HCT116 (cell line): ENCODE measurements at regions not wholly inside any gene's neighbourhood (a gene's known extent, or its start where the extent isn't known, plus 50 kb on each side); places are given as distances from the start of the nearest gene placed in this dataset.

Experiments
- ATAC-seq: fragments of 200-7000 bp; cut with Tn5 transposase; 2 replicates; pipeline ENCODE4 v1.9.1; 2020; ENCODE audit warnings: mild to moderate bottlenecking, moderate library complexity
- BruUV-seq: library from RNA; stranded (reverse); fragments of 400-500 nt; replicated peaks from 2 replicates; lab custom pipeline; 2021; lab: Mats Ljungman, UMichigan
- CTCF ChIA-PET: fragments of 300-600 bp; sonication (Branson Sonifier 250); formaldehyde crosslinking; loops from one replicate; lab custom pipeline; 2021; ENCODE audit warnings: antibody characterized with exemption; lab: Charles Lee
- POLR2A ChIA-PET: fragments of 300-600, 350-600 bp; sonication (Branson Sonifier 250); formaldehyde crosslinking; loops from one replicate; lab custom pipeline; 2021; ENCODE audit warnings: antibody characterized with exemption; lab: Charles Lee
- RAD21 ChIA-PET, 2 experiments: fragments of 300-600 bp; sonication (Branson Sonifier 250); formaldehyde crosslinking; loops; one replicate each; lab custom pipeline; 2023; ENCODE audit warnings: low total read pairs in 2 of 2; ENCODE audit not compliant: uncharacterized antibody in 2 of 2, unreplicated experiment in 2 of 2, low non-redundant PET in 1 of 2; lab: Charles Lee
- DNase-seq: peaks from one replicate; pipeline ENCODE4 v3.0.0-alpha.2; 2010; ENCODE audit warnings: low read depth, low spot score
- H2AFZ ChIP-seq: fragments of 200-600 bp; shearing (Covaris generic), sonication (generic); 2 replicates; pipeline ENCODE4 v1.6.1; 2017; ENCODE audit warnings: low read depth, mixed run types, mixed read lengths, antibody characterized with exemption, low read length; ENCODE audit not compliant: poor library complexity, severe bottlenecking
- H3K27ac ChIP-seq: 2 replicates; pipeline ENCODE4 v1.5.1; 2012; ENCODE audit warnings: low read depth, low read length
- H3K27me3 ChIP-seq: fragments of 200-600 bp; sonication (generic); 2 replicates; pipeline ENCODE4 v1.6.1; 2016; ENCODE audit warnings: mixed run types, low read length, mixed read lengths; ENCODE audit not compliant: insufficient read depth
- H3K36me3 ChIP-seq, 2 experiments: fragments of 200-500 bp in 1 of 2; fragments of 200-600 bp in 1 of 2; sonication (Bioruptor generic) in 1 of 2; sonication (generic) in 1 of 2; 2 replicates each; pipeline versions ENCODE4 v1.5.1 to v1.6.1; 2014 to 2016; ENCODE audit warnings: low read length in 2 of 2, inconsistent platforms in 1 of 2, mixed read lengths in 1 of 2, mixed run types in 1 of 2; ENCODE audit not compliant: insufficient read depth in 2 of 2, control insufficient read depth in 1 of 2
- H3K4me1 ChIP-seq, 2 experiments: fragments of 200-600 bp in 1 of 2; sonication (generic) in 1 of 2; 2 replicates each; pipeline versions ENCODE4 v1.5.1 to v1.6.1; 2012 to 2017; ENCODE audit warnings: low read length in 2 of 2, inconsistent platforms in 1 of 2, mild to moderate bottlenecking in 1 of 2, mixed read lengths in 1 of 2, mixed run types in 1 of 2, moderate library complexity in 1 of 2; ENCODE audit not compliant: insufficient read depth in 2 of 2, control insufficient read depth in 1 of 2
- H3K4me2 ChIP-seq: fragments of 200-600 bp; sonication (generic); 2 replicates; pipeline ENCODE4 v1.6.1; 2017; ENCODE audit warnings: mixed run types, low read length, mixed read lengths
- H3K4me3 ChIP-seq, 2 experiments: fragments of 200-600 bp in 1 of 2; sonication (generic) in 1 of 2; replicated peaks in 1 of 2; 2 replicates each; pipeline ENCODE4 v1.5.1; 2011 to 2016; ENCODE audit warnings: low read length in 2 of 2, control low read depth in 1 of 2, low read depth in 1 of 2, mild to moderate bottlenecking in 1 of 2, mixed read lengths in 1 of 2, mixed run types in 1 of 2
- H3K79me2 ChIP-seq: fragments of 200-600 bp; sonication (generic); 2 replicates; pipeline ENCODE4 v1.6.1; 2017; ENCODE audit warnings: mild to moderate bottlenecking, mixed run types, low read length, moderate library complexity, mixed read lengths; ENCODE audit not compliant: insufficient read depth
- H3K9ac ChIP-seq: fragments of 200-600 bp; sonication (generic); 2 replicates; pipeline ENCODE4 v1.6.1; 2016; ENCODE audit warnings: low read length, mixed read lengths
- H3K9me2 ChIP-seq: fragments of 200-600 bp; sonication (generic), shearing (Covaris generic); 2 replicates; pipeline ENCODE4 v1.6.1; 2017; ENCODE audit warnings: mixed run types, mild to moderate bottlenecking, moderate library complexity; ENCODE audit not compliant: insufficient read depth
- H3K9me3 ChIP-seq, 2 experiments: fragments of 200-500 bp in 1 of 2; fragments of 200-600 bp in 1 of 2; sonication (Bioruptor generic) in 1 of 2; sonication (generic) in 1 of 2; 2 replicates each; pipeline ENCODE4 v1.6.1; 2014 to 2017; ENCODE audit warnings: low read length in 2 of 2, mixed read lengths in 2 of 2, inconsistent platforms in 1 of 2, low read depth in 1 of 2, mild to moderate bottlenecking in 1 of 2, mixed run types in 1 of 2, moderate library complexity in 1 of 2; ENCODE audit not compliant: control insufficient read depth in 1 of 2, insufficient read depth in 1 of 2
- H4K20me1 ChIP-seq: fragments of 200-600 bp; sonication (generic), shearing (Covaris generic); 2 replicates; pipeline ENCODE4 v1.6.1; 2017; ENCODE audit warnings: mixed run types, mild to moderate bottlenecking, moderate library complexity; ENCODE audit not compliant: insufficient read depth
- CBX3 ChIP-seq: IDR thresholded peaks from 2 replicates; pipeline ENCODE4 v1.6.1; 2012; ENCODE audit warnings: low read depth
- CEBPB ChIP-seq: IDR thresholded peaks from 2 replicates; pipeline ENCODE4 v1.6.1; 2012; ENCODE audit warnings: low read depth
- CTCF ChIP-seq, 3 experiments: fragments of 200-600 bp in 1 of 3; sonication (generic) in 1 of 3; IDR thresholded peaks in 2 of 3; conservative IDR thresholded peaks in 1 of 3; 2 replicates each; pipeline ENCODE4 v1.5.1; 2012 to 2017; ENCODE audit warnings: low read depth in 2 of 3, low read length in 2 of 3, antibody characterized with exemption in 1 of 3, borderline replicate concordance in 1 of 3, control low read depth in 1 of 3, mild to moderate bottlenecking in 1 of 3, mixed read lengths in 1 of 3, mixed run types in 1 of 3, moderate library complexity in 1 of 3; ENCODE audit not compliant: insufficient read depth in 1 of 3
- EGR1 ChIP-seq: IDR thresholded peaks from 2 replicates; pipeline ENCODE4 v1.6.1; 2012; ENCODE audit warnings: low read depth
- ELF1 ChIP-seq: IDR thresholded peaks from 2 replicates; pipeline ENCODE4 v1.6.1; 2012; ENCODE audit warnings: low read depth, borderline replicate concordance
- EZH2 ChIP-seq: fragments of 200-600 bp; sonication (generic); IDR thresholded peaks from 2 replicates; pipeline ENCODE4 v1.6.1; 2017; ENCODE audit warnings: antibody characterized with exemption, mixed run types
- JUND ChIP-seq: IDR thresholded peaks from 2 replicates; pipeline ENCODE4 v1.6.1; 2012
- RAD21 ChIP-seq: IDR thresholded peaks from 2 replicates; pipeline ENCODE4 v1.6.1; 2012; ENCODE audit warnings: low read depth, mild to moderate bottlenecking
- SIN3A ChIP-seq: IDR thresholded peaks from 2 replicates; pipeline ENCODE4 v1.6.1; 2012; ENCODE audit warnings: low read depth
- SRF ChIP-seq: IDR thresholded peaks from 2 replicates; pipeline ENCODE4 v1.6.1; 2012; ENCODE audit warnings: low read depth
- TCF7L2 ChIP-seq: IDR thresholded peaks from 2 replicates; pipeline ENCODE4 v1.7.0; 2011; ENCODE audit warnings: borderline replicate concordance, inconsistent platforms; ENCODE audit not compliant: insufficient read depth, insufficient read length; ENCODE audit errors: extremely low read depth
- YY1 ChIP-seq: IDR thresholded peaks from 2 replicates; pipeline ENCODE4 v1.6.1; 2011; ENCODE audit warnings: low read length, low read depth, moderate library complexity, mild to moderate bottlenecking; ENCODE audit not compliant: insufficient replicate concordance; ENCODE audit errors: extremely low read depth
- intact Hi-C: fragments of 100-400 bp; cut with micrococcal nuclease; formaldehyde crosslinking; loops from 2 replicates; pipeline ENCODE4 v1.10.0; 2022
- TF ChIP-seq, protein P1 (sequence below): IDR thresholded peaks from 2 replicates; pipeline ENCODE4 v1.6.1; 2012
- TF ChIP-seq, protein P2 (sequence below): IDR thresholded peaks from 2 replicates; pipeline ENCODE4 v1.6.1; 2012; ENCODE audit warnings: low read depth

DNA sequence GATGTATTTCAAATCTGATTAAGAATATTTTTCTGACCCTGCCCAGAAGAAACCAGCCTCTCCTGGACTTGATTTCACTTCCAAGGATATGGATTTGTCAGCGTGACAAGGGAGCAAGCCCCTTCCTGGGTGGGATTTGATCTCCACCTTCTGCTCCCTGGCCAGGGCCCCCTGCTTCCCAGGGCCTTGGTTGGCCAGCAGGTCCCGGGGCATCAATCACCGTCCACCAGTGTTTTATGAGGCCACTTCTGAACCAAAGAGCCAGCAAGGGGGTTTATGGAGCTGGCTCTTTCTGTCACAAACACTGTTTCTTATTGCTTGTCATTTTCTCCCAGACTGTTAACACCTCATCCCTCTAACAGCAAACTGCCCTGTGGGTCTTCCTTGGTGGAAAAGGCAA lies 320.5 kb upstream of the SKOR2 start:
- no peak overlapping the region for H3K4me3 ChIP-seq
- CTCF ChIA-PET, result no interaction called here
- no peaks in the 10 kb centered on the region for H4K20me1 ChIP-seq
- DNase-seq, result no peak
- ATAC-seq, result no peak
- TF ChIP-seq SIN3A (no peak), SRF (no peak), CBX3 (no peak), RAD21 (no peak), CTCF (IDR thresholded peaks at IDR 0.05 in 2 of 3, conservative IDR thresholded peaks at IDR 0.05 in 1 of 3; ENCODE audit: borderline replicate concordance in 1 of 3, insufficient read depth in 1 of 3, low read depth in 2 of 3, low read length in 2 of 3) (no peak), ELF1 (no peak), EZH2 (no peak), EGR1 (no peak)
- TF ChIP-seq, protein P1, sequence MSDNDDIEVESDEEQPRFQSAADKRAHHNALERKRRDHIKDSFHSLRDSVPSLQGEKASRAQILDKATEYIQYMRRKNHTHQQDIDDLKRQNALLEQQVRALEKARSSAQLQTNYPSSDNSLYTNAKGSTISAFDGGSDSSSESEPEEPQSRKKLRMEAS, result no peak
- POLR2A ChIA-PET, result no interaction called here
- RAD21 ChIA-PET, result interaction anchor here in 1 of 2 experiments (0.6 kb wide), 1 partner anchor 26 kb away, joined by 3 read pairs; no protein-coding TSS in a partner anchor
- BruUV-seq, result no TSS peak
- no peak overlapping the region for H2AFZ ChIP-seq
- H3K27me3 ChIP-seq, result peaks cover 56% of the 10 kb centered on the region
- no peak overlapping the region for H3K27ac ChIP-seq
- H3K4me1 ChIP-seq, result no peaks in the 10 kb centered on the region
- H3K4me2 ChIP-seq, result no peak overlapping the region
- H3K9ac ChIP-seq, result no peak overlapping the region
- H3K79me2 ChIP-seq, result no peaks in the 10 kb centered on the region
- intact Hi-C loops, result no loop called here
- no peaks in the 10 kb centered on the region for H3K9me3 ChIP-seq
- no peaks in the 10 kb centered on the region for H3K9me2 ChIP-seq
- H3K36me3 ChIP-seq, result no peaks in the 10 kb centered on the region

- DNase-seq (no peak), ATAC-seq (no peak)
- H3K9ac ChIP-seq, result no peak overlapping the region
- no TSS peak for BruUV-seq
- intact Hi-C loops, result no loop called here
- ChIA-PET RAD21 (no interaction called here), POLR2A (no interaction called here), CTCF (no interaction called here)
- H3K79me2 ChIP-seq, result no peaks in the 10 kb centered on the region
- no peak overlapping the region for H3K4me3 ChIP-seq
- H2AFZ ChIP-seq, result no peak overlapping the region
- peaks cover 46% of the 10 kb centered on the region for H3K27me3 ChIP-seq
- no peaks in the 10 kb centered on the region for H4K20me1 ChIP-seq
- H3K36me3 ChIP-seq, result no peaks in the 10 kb centered on the region
- H3K4me2 ChIP-seq, result no peak overlapping the region
- H3K9me2 ChIP-seq, result no peaks in the 10 kb centered on the region
- H3K4me1 ChIP-seq, result no peaks in the 10 kb centered on the region
- no peak overlapping the region for H3K27ac ChIP-seq
- no peaks in the 10 kb centered on the region for H3K9me3 ChIP-seq
- TF ChIP-seq TCF7L2 (no peak), RAD21 (no peak), CEBPB (no peak), JUND (no peak), YY1 (no peak)
- TF ChIP-seq, protein P2, sequence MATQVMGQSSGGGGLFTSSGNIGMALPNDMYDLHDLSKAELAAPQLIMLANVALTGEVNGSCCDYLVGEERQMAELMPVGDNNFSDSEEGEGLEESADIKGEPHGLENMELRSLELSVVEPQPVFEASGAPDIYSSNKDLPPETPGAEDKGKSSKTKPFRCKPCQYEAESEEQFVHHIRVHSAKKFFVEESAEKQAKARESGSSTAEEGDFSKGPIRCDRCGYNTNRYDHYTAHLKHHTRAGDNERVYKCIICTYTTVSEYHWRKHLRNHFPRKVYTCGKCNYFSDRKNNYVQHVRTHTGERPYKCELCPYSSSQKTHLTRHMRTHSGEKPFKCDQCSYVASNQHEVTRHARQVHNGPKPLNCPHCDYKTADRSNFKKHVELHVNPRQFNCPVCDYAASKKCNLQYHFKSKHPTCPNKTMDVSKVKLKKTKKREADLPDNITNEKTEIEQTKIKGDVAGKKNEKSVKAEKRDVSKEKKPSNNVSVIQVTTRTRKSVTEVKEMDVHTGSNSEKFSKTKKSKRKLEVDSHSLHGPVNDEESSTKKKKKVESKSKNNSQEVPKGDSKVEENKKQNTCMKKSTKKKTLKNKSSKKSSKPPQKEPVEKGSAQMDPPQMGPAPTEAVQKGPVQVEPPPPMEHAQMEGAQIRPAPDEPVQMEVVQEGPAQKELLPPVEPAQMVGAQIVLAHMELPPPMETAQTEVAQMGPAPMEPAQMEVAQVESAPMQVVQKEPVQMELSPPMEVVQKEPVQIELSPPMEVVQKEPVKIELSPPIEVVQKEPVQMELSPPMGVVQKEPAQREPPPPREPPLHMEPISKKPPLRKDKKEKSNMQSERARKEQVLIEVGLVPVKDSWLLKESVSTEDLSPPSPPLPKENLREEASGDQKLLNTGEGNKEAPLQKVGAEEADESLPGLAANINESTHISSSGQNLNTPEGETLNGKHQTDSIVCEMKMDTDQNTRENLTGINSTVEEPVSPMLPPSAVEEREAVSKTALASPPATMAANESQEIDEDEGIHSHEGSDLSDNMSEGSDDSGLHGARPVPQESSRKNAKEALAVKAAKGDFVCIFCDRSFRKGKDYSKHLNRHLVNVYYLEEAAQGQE, result no peak
These were observed 315.3 kb upstream of the SKOR2 start for GRCh38 chr18:47566809-47567208.
